HG03354 (cell line): ENCODE measurements at regions not wholly inside any gene's neighbourhood (a gene's known extent, or its start where the extent isn't known, plus 50 kb on each side); places are given as distances from the start of the nearest gene placed in this dataset.

ENCODE experiments used
- ATAC-seq: cut with Tn5 transposase; IDR thresholded peaks from one replicate; pipeline ENCODE4 v1.9.1; 2021; ENCODE audit warnings: mild to moderate bottlenecking; ENCODE audit not compliant: unreplicated experiment, poor library complexity, severe bottlenecking

DNA sequence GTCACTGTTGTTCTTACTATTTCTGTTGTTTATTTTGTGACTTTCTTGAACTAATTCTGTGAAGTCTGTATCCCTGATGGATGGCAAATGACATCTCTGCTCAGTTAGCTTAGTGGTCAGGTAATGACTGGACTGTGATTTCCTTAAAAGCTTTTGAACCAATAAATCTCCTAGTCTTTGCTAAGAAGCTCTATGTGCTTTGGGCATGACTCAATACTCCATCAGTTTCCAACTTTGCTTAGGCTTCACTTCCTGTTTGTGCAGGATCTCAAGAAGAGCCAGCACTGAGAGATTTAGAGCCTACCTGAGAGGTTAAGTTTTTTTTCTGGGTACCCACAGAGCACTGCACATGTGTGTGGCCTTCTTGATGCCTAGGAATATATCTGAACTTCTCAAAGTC is 329.7 kb upstream of the HTR2A start:
- no peak for ATAC-seq

GRCh38 chr13:47220453-47221140 is 323.7 kb upstream of the HTR2A start:
- ATAC-seq: no peak

GRCh38 chr13:47218611-47219010 is 321.8 kb upstream of the HTR2A start:
- ATAC-seq: no peak

DNA sequence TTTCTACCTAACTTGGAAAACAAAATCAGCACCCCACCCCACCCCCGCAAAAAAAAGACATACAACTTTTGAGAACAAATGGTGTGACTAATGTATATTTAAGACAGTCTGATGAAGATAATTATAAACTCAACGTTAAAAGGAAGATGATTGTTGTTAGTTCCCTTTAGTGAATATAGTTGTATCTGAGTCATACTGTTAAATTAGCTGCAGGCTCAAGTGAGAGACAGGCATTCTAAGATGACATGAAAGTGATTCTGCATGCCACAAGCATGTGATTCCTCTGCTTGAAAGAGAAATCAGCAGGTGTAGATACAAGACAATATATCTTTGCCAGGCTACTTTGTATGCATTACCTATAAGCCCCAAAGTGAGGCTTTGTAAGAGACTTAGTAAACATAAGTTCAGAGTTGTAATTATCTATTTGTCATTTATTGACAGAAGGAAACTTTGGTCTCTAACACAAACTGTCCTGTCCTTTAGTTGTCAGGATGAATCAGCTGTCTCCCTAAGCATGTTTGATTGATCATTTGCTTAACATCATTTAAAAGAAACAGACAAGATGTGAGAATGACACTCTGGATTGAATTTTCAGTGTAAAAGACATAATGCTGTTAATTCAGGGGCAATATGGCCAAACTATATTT is 319.4 kb upstream of the HTR2A start:
- no peak for ATAC-seq

DNA sequence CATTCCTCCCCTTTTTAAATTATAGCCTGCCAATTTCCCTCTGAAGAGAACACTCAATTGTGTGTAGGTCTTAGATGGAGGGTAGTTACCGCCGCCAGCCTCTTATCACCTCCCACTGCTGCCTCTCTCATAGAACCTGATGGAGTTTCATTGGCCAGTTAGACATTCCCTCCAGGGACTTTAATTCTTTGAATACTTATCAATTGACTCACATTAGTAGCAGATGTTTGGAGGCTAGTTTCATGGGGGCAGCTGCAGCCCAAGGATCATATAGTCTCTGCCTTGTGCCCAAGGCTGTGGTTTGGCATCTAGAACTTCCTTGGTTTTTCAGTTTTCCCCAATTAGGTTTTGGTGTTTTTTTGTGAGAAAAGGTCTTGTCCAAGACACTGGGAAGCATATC is 318.9 kb upstream of the HTR2A start:
- ATAC-seq: no peak

GRCh38 chr13:47213047-47213446 is 316.2 kb upstream of the HTR2A start:
- ATAC-seq: no peak

DNA sequence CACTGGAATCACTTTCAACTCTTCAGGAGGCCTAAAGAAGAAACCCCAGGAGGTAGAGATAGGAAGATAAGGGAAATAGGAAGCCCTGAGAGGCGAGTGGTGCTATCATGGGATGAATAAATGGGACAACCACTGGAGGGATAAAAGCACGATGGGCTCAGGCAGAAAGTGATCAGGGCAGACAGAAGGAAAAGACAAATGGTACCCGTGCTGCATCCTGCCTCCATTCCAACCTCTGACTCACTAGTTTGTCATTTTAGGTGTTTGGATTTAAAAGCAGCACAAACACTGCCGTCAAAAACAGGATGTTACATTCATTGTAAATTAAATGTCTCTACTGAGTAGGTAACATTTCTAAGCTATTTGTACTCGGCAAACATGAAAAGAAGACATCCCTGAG is 314.3 kb upstream of the HTR2A start:
- no peak for ATAC-seq

DNA sequence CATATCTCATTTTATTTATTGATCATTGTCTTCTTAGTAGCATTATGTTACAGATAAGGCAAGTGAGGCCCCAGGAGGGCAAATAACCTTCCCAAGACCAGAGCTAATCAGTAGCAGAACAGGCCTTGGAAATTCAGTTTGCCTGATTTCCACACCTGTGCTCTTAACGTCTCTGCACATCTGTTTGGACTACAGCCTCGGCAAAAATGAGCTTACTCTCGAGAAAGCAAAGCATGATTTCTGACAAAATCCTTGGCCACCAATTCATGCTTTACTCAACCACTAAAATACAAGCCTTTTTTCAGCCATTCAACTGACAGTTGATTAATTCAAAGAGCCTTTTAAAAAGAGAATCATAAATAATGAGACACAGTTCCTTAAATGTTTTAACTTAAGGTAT is 309.3 kb upstream of the HTR2A start:
- no peak for ATAC-seq

GRCh38 chr13:47190696-47191305 is 293.9 kb upstream of the HTR2A start:
- ATAC-seq: no peak

DNA sequence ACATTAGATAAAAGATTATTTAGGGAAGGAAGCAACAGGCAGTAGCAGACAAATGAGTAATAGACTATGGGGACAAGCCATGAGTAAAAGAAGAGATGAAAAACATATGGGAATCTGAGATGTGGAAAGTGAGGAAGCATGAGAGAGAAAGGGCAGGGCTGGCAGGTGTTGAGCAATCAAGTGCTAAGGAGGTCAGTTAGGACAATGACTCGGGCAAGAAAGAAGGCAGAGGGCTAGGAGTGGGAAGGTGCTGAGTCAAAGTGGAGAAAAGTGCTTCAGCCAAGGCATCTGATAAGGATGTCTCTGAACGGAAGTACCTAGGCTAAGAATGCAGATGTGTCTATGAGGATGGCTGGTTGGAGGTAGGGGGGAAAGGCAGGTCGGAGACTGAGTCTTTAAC is 291.9 kb upstream of the HTR2A start:
- ATAC-seq: no peak

- no peak for ATAC-seq
Observed at GRCh38 chr13:47186471-47186870, 289.6 kb upstream of the HTR2A start.

- ATAC-seq: no peak
Observed at GRCh38 chr13:47184321-47184720, 287.5 kb upstream of the HTR2A start.

GRCh38 chr13:47179321-47179720 is 282.5 kb upstream of the HTR2A start:
- no peak for ATAC-seq

- ATAC-seq: no peak
Observed at GRCh38 chr13:47178090-47178950, 281.5 kb upstream of the HTR2A start.

- ATAC-seq: no peak
Observed at GRCh38 chr13:47175172-47175866, 278.5 kb upstream of the HTR2A start.

- ATAC-seq: no peak
Observed at GRCh38 chr13:47170971-47171370, 274.1 kb upstream of the HTR2A start.

GRCh38 chr13:47168618-47169017 is 271.8 kb upstream of the HTR2A start:
- no peak for ATAC-seq

GRCh38 chr13:47168066-47168465 is 271.2 kb upstream of the HTR2A start:
- ATAC-seq: no peak

DNA sequence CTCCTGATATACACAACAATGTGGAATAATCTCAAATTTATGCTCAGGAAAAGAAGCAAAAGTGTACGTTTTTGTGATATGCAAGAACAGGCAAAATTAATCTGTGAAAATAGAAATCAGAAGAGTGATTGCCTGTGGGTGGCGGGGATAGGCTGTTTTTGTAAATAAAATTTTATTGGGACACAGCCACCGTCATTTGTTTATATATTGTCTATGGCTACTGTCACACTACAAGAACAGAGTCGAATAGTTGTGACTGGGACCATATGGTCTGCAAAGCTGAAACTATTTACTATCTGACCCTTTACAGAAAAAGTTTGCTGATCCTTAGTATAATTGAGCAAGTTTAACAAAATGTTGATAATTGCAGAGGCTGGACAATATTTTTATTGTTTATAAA is 269.5 kb upstream of the HTR2A start:
- no peak for ATAC-seq
